Cardiac muscle cell (in vitro differentiated cells and primary cell): ENCODE measurements at regions not wholly inside any gene's neighbourhood (a gene's known extent, or its start where the extent isn't known, plus 50 kb on each side); places are given as distances from the start of the nearest gene placed in this dataset.
"Not testable (repeated sequence)": the region's sequence is repeated elsewhere in the genome, so short reads cannot be mapped to it uniquely, and the experiment has no call there.

ENCODE experiments used
- DNase-seq, 2 donors: peaks; one replicate each; pipeline versions ENCODE4 v3.0.0 to v3.0.0-alpha.2; 2010 to 2017; ENCODE audit warnings: low read depth in 1 of 2, low spot score in 1 of 2
- H3K27ac ChIP-seq: fragments of 200-600 bp; sonication (generic); 2 replicates; pipeline ENCODE4 v1.5.1; 2016
- H3K27me3 ChIP-seq: fragments of 200-600 bp; sonication (generic); 2 replicates; pipeline ENCODE4 v1.6.0; 2016; ENCODE audit warnings: control low read depth
- H3K36me3 ChIP-seq: fragments of 200-600 bp; sonication (generic); 2 replicates; pipeline ENCODE4 v1.5.1; 2016; ENCODE audit warnings: control low read depth
- H3K4me1 ChIP-seq: fragments of 200-600 bp; sonication (generic); 2 replicates; pipeline ENCODE4 v1.8.1; 2017; ENCODE audit warnings: low read depth, mild to moderate bottlenecking, mixed run types
- H3K4me3 ChIP-seq: fragments of 200-600 bp; sonication (generic); 2 replicates; pipeline ENCODE4 v1.5.1; 2016; ENCODE audit warnings: mild to moderate bottlenecking
- H3K9me3 ChIP-seq: fragments of 200-600 bp; sonication (generic); 2 replicates; pipeline ENCODE4 v1.5.1; 2017; ENCODE audit warnings: low read depth, mild to moderate bottlenecking, control low read depth
- TF ChIP-seq, protein P1 (sequence below): IDR thresholded peaks from 2 replicates; pipeline ENCODE4 v1.5.1; 2012; ENCODE audit warnings: low read depth, mild to moderate bottlenecking, low read length

DNA sequence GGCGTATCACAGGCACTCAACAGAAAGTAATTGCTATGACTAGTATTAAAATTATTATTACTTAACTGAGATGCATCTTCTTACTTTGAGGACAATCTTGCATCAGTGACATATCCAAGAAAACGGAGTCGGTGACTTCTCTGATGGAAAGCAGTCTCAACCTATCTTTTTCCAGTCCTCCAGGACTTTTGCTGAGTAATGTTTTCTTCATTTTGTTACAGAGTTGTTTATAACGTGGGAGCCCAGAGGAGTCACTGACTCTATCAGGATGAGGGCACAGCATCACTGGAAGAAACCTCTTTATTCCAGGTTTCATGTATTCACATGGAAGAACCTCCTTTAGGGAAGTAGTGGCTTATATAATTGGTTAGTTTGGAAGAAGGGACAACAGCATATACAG, 51.5 kb upstream of the MELK start:
- no peaks in the 10 kb centered on the region for H3K27me3 ChIP-seq
- TF ChIP-seq, protein P1, sequence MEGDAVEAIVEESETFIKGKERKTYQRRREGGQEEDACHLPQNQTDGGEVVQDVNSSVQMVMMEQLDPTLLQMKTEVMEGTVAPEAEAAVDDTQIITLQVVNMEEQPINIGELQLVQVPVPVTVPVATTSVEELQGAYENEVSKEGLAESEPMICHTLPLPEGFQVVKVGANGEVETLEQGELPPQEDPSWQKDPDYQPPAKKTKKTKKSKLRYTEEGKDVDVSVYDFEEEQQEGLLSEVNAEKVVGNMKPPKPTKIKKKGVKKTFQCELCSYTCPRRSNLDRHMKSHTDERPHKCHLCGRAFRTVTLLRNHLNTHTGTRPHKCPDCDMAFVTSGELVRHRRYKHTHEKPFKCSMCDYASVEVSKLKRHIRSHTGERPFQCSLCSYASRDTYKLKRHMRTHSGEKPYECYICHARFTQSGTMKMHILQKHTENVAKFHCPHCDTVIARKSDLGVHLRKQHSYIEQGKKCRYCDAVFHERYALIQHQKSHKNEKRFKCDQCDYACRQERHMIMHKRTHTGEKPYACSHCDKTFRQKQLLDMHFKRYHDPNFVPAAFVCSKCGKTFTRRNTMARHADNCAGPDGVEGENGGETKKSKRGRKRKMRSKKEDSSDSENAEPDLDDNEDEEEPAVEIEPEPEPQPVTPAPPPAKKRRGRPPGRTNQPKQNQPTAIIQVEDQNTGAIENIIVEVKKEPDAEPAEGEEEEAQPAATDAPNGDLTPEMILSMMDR = no peak

DNA sequence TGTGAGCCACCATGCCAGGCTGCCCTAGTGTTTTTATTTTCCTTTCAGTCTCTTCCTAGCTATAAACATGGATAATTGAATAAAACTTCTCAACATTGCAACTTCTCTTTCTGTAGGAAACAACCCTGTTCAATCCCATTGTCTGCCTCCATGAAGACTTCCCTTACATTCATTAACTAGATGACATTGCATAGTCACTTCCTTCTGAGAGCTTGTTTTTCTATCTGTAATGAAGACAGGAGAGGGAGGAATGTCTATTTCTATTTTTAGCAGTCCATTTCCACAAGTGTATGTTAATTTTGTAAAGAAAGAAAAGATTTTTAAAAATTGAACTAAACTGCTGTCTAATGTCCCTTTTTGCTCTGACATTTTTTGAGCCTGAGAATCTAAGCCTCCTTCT, 55.6 kb upstream of the MELK start:
- H3K9me3 ChIP-seq = no peaks in the 10 kb centered on the region
- no peak for DNase-seq
- TF ChIP-seq, protein P1 = no peak

More for the DNA sequence above, 51.5 kb upstream of the MELK start:
- no peaks in the 10 kb centered on the region for H3K9me3 ChIP-seq
- H3K36me3 ChIP-seq = no peaks in the 10 kb centered on the region
- no peak overlapping the region for H3K4me3 ChIP-seq
- no peak overlapping the region for H3K27ac ChIP-seq
- H3K4me1 ChIP-seq = peaks cover 4% of the 10 kb centered on the region
- DNase-seq = no peak

DNA sequence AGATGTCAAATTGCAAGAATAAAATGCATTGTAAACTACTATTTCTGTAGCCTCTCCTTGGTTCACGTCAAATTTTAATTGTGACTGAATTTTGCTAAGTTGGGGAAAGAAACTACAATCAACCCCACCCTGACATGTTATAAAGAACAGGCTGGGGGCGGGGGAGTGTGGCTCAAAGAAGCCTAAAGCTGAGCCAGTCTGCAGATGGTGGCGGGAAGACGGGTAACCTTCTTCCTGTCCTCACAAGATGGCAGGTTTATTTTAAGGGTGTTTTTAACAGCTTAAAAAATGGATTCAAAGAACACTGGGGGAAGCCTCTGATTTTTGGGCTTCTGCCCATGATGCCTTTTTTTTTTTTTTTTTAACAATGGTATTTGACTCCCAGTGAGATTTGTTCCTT, 68.5 kb upstream of the MELK start:
- Histone ChIP-seq H3K4me1 (peaks cover 23% of the 10 kb centered on the region), H3K9me3 (no peaks in the 10 kb centered on the region), H3K27me3 (no peaks in the 10 kb centered on the region), H3K27ac (no peak overlapping the region), H3K4me3 (no peak overlapping the region), H3K36me3 (no peaks in the 10 kb centered on the region)
- TF ChIP-seq, protein P1 = no peak
- no peak for DNase-seq

More for the DNA sequence above, 55.6 kb upstream of the MELK start:
- H3K27ac ChIP-seq = no peak overlapping the region
- H3K36me3 ChIP-seq = no peaks in the 10 kb centered on the region
- H3K4me3 ChIP-seq = no peak overlapping the region
- peaks cover 4% of the 10 kb centered on the region for H3K4me1 ChIP-seq
- H3K27me3 ChIP-seq = no peaks in the 10 kb centered on the region

DNA sequence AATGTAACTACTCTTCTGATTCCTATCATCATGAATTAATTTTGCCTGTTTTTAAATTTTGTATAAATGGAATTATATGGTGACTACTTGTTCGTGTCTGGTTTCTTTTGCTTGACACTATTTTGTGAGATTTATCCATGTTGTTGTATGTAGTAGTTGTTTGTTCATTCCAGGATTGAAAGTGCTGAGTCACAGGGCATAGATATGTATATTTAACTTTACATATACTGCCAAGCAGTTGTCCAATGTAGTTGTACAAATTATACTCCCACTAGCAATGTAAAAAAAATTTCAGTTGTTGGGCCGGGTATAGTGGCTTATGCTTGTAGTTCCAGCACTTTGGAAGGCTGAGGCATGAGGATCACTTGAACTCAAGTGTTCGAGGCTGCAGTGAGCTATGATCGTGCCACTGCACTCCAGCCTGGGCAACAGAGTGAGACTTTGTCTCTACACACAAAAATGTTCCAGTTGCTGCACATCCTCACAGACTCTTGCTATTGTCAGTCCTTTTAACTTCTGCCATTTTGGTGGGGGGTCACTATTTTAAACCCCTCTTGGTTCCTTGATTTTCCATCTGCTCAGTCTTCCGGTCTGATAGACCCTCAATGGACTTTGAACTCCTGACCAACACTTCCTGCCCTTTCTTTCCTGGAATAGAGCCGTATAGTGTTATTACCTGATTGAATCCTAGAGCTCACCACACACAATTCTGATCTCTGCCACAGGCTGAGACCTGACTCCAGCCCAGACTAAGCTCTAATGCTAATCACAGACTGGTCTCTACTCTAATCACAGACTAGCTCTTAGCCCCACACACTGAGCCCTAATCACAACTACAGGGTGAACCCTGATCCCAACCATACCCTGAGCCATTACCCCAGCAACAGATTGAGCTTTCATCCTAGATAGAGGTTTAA, 69.3 kb upstream of the MELK start:
- TF ChIP-seq, protein P1 = no peak
- Histone ChIP-seq H3K9me3 (no peaks in the 10 kb centered on the region), H3K36me3 (no peaks in the 10 kb centered on the region), H3K27ac (no peak overlapping the region), H3K4me1 (peaks cover 23% of the 10 kb centered on the region), H3K27me3 (no peaks in the 10 kb centered on the region), H3K4me3 (no peak overlapping the region)
- DNase-seq = no peak

DNA sequence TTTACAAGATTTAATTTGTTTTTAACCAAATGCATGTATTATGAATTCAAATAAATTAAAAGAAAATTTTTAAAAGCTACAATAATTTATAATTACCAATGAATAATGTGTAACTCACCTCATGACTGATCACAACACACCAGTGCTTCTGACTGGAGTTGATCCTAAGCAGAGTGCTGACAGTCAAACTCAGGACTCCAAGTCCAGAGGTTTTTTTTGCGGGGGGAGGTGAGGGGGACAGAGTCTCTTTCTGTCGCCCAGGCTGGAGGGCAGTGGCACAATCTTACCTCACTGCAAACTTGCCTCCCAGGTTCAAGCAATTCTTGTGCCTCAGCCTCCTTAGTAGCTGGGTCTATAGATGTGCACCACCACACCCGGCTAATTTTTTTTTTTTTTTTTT, 71.0 kb upstream of the MELK start:
- Histone ChIP-seq H3K27me3 (no peaks in the 10 kb centered on the region), H3K4me1 (peaks cover 23% of the 10 kb centered on the region), H3K4me3 (no peak overlapping the region), H3K9me3 (no peaks in the 10 kb centered on the region), H3K36me3 (no peaks in the 10 kb centered on the region), H3K27ac (peak overlapping the region; percentile 63)
- TF ChIP-seq, protein P1 = no peak
- DNase-seq = peak in 1 of 2 donors; percentile 61

DNA sequence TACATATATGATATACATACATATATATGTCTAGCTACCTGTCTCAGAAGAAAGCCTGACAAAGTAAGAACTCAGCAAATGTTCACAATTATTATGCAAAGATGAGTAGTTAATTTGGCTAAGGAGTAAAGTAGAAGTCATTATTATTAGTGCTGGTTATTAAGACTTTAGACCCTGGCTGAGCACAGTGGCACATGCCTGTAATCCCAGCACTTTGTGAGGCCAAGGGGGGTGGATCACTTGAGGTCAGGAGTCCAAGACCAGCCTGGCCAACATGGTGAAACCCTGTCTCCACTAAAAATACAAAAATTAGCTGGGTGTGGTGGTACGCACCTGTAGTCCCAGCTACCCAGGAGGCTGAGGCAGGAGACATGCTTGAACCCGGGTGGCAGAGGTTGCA, 71.8 kb upstream of the MELK start:
- DNase-seq, H3K36me3 ChIP-seq, H3K27ac ChIP-seq, H3K27me3 ChIP-seq, H3K4me3 ChIP-seq, H3K9me3 ChIP-seq: not testable (repeated sequence)
- H3K4me1 ChIP-seq = peaks cover 23% of the 10 kb centered on the region
